Effector CD8-positive, alpha-beta T cell (primary cell): ENCODE measurements at regions not wholly inside any gene's neighbourhood (a gene's known extent, or its start where the extent isn't known, plus 50 kb on each side); places are given as distances from the start of the nearest gene placed in this dataset.
"Not testable (repeated sequence)": the region's sequence is repeated elsewhere in the genome, so short reads cannot be mapped to it uniquely, and the experiment has no call there.

Source experiments
- DNase-seq: peaks from one replicate; lab custom pipeline; 2025; lab: John Stamatoyannopoulos, UW

DNA sequence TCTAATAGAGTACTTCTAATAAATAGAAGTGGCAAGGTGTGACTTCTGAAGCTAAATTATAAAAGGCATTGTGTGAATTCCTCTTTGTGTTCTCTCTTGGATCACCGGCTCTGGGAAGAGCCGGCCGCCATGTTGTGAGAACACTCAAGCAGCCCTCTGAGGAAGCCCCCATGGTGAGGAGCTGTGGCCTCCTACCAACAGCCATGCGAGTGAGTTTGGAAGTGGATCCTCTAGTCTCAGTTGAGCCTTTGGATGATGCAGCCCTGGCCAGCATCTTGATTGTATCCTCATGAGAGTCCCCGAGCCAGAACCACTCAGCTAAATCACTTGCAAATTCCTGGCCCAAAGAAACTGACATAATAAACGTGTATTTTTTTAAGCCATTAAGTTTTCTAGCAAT, 94.5 kb upstream of the CARD11 start:
- no peak for DNase-seq

DNA sequence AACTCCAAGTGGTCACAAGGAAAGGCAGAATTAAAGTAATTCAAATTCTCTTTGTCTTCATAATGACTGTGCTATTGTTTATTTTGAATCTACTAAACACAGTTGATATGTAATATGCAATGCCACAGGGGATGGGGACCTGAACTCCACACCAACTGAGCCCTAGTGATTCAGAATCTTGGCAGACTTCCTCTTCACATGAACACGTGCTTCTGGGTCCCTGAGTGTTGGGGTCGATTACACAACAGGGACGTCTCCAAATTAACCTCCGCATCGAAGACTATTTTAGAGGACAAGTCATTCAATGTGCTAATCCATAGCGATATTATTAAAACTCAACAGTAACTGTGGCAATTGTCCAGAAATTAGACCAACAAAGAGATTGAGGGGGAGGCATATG, 95.3 kb upstream of the CARD11 start:
- no peak for DNase-seq

DNA sequence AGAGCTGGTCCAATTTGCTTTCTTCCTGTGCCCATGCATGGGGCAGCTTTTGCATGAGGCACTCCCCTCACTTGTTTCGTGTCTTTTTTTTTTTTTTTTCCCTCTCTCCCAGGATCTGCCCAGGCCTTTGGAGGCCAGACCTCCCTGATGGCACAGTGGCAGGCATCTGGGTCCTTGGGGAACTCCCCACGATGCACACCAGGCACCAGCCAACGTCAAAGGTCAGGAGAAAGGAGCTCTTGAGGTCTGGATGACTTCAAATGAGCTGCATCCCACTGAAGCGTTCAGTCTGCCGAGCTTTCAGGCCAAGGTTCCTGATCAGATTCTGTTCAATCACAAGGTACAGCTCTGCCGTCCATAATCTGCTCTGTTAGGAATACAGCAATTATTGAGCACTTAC, 97.2 kb upstream of the CARD11 start:
- DNase-seq = no peak

DNA sequence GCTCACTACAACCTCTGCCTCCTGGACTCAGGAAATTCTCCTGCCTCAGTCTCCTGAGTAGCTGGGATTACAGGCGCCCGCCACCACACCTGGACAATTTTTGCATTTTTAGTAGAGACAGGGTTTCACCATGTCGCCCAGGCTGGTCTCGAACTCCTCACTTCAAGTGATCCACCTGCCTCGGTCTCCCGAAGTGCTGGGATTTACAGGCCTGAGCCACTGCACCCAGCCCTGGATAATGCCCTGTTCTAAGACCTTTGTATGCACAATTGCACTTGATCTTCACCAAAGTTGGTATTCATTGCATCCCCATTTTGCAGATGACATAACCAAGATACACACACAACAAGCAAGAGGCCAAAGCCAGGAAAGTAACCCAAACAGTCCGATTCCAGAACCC, 97.7 kb upstream of the CARD11 start:
- DNase-seq = no peak

DNA sequence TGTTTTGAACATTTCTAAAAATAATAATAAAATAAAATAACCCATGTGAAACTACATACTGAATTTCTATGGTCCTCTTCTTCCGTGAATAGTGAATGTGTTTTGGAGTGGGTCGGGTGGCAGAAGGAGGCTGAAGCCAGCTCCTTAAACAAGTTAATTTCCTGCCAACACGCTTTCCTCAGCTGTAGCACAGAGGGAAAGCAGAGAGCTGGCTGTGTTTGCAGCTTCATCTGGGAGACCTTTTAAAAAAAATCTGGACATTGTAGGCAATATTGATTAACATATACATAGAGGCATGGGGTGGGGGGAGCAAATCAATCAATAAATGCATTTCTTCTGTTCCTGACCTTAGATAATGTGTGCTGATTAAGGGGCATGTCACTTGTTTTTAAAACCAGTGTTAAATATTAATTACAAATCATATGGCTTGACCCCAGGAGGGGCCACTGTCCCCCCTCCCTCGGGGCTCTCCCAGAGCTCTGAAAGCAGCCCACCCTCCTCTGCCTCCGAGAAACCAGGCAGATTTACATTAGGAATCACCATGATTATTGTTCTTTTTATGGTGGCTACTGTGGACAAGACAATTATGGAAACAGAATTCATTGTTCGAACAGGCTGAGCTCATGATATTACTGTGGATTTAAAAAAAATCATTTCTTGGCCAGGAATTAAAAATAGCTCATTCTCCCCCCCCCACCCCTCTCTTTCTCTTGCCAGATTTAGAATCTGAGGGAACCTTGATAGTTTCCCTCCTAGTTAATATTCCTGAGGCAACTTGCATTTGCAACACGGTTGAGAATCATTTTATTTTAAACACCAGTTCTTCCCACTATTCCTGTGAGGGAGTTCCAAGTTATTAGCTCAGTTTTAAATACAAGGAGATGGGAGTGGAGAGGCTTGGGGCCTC, 100.5 kb upstream of the CARD11 start:
- DNase-seq = no peak

DNA sequence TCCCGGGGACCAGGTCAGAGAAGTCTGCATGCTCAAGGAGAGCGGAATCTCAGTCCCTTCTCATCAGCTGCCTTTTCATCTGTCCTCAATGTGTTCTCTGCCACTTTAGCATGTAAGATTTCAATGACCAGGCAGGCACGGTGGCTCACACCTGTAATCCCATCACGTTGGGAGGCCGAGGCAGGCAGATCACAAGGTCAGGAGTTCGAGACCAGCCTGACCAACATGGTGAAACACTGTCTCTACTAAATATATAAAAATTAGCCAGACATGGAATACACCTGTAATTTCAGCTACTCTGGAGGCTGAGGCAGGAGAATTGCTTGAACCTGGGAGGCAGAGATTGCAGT, 101.1 kb upstream of the CARD11 start:
- DNase-seq = not testable (repeated sequence)

DNA sequence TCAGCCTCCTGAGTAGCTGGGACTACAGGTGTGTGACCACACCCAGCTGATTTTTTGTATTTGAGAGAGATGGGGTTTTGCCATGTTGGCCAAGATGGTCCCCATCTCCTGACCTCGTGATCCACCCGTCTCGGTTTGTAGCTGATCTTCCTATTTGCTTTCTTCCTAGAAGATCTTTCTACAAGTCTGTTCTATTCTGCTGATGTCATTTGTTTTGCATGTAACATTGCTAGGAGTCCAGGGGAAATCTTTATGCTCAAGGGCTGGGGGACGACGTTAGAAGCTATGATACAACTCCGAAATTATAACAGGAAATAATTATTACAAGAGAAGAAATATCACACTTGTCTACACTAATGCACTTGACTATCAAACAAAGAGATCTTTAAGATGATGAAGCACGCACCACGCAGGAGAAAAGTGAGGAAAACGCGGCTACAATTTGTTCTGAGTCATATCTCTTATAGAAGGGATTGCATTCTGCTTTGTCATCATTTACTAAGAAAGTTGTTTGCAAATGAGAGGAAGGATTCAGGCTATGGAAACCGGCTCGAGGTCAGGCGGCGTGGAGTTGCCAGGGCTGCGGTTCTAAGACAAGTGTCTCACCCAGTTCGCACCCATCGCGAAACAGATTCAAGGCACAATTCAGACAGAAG, 103.0 kb upstream of the CARD11 start:
- DNase-seq = no peak

DNA sequence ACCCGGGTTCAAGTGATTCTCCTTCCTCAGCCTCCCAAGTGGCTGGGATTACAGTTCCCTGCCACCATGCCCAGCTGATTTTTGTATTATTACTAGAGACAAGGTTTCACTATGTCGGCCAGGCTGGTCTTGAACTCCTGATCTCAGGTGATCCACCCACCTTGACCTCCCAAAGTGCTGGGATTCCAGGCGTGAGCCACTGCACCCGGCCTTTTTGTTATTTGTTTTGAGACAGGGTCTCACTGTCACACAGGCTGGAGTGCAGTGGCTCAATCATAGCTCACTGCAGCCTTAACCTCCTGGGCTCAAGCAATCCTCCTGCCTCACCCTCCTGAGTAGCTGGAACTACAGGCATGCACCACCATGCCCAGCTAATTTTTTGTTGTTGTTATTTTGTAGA, 104.8 kb upstream of the CARD11 start:
- DNase-seq = not testable (repeated sequence)

DNA sequence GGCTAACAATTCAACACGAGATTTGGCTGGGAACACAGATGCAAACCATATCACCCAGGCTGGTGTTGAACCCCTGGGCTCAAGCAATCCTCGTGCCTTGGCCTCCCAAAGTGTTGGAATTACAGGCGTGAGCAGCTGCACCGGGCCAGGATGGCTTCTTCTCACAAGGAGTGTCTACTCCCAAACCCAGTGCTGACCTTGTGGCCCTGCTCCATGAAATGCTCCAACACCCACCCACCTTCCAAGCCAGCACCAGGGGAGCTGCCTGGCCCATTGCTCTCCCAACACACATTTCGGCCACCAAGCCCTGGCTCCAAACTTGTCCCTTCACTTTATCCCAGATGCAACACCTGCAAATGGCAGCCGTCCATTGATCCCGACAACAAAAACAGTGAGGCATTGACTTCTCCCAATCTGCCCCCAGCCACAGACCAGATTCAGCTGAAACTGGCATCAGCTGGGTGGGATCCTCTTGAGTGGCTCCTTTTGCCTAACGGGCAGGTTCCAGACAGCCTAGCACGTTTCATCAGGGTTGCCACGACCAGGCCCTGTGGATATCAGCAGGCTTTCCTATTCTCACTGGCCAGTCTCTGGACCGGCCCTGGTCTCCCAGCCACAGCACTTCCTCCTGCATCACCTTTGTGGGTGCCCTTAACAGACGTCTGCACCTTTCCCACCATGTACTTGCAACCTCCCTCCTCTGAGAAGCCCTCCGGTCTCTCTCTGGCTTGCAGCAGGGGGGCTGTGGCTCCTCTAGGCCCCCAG, 105.7 kb upstream of the CARD11 start:
- DNase-seq = no peak

DNA sequence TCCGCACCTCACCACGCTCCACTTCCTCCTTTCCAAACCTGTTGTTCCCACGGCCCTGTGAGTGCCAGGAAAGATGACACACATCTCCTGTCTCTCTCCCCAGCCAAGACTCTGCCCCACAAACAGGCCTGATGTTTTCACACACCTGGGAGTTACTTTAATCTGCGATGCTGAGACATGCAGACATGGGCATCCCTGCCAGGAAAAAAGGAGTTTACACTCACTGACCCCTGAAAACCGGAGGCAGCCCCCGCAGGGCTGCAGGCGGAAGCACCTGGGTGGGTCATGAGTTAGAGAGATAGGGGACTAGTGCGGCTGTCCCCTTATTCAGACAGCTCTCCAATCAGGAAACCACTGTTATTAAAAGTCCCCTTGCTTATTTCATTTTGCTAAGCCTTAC, 106.4 kb upstream of the CARD11 start:
- DNase-seq = no peak

DNA sequence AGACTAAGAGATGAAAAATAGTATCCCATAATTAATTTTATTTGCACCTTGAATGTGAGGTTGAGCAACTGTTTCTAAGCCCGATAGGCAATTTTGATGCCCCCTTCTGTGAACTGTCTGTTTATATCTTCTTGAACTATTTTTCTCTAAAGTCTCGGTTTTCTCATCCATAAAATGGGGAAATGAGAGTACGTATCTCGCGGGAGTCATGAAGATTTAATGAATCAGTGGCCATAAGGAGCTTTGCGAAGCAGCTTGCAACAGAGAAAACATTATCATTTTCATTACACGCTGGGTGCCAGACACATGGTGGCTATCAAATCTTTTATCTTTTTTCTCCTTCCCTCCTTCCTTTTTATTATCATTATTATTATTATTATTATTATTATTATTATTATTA, 108.1 kb upstream of the CARD11 start:
- DNase-seq = no peak

DNA sequence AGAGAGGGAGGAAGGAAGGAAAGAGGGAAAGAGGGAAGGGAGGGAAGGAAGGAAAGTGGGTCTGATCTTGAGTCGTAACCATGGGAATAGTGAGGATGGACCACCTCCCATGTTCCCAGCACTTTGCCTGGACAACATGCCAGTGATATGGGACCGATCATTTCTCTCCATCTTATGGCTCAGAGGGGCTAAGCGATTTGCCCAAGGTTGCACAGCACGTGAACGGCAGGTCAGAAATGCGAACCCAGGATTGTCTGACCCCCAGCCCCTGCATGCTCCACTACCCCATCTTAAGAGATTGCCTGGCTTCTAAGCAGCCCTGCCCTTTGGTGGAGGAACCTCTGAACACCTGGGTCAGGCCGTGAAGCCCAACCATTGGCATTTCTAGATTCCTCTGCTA, 109.0 kb upstream of the CARD11 start:
- no peak for DNase-seq

DNA sequence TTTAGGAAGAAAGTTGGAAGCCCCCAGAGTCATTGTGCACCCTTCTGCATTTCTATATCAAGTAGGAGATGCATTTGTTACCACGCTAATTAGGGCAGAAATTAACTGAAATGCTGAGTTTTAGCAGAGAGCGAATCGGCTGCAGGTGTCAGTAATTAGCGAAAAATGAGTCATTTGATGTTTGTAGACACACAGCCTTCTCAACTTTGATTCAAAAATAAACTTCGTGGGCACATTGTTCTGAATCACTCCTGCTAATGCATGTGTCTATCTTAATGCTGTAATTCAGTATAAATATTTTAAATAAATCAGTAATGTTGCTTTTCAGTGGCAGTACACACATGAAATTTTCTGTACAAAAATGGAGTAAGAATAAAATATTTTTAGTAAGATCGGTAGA, 109.5 kb upstream of the CARD11 start:
- DNase-seq = no peak

DNA sequence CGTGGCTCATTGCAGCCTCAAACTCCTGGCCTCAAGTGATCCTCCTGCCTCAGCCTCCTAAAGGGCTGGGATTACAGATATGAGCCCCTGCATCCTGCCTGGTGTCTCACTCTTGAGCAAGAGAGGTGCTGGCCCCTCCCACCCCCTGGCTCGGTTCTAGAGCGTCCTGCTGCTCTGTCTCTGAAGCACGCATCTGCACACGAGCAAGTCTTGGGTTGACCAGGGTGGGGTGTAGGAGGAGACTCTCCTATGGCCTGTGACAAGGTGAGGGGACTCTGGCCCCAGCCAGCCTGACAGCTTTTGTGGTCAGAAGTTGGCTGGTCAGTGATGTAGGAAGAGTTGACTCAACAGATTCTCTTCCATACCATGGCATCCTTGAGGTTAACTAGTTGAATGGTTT, 110.7 kb upstream of the CARD11 start:
- no peak for DNase-seq

DNA sequence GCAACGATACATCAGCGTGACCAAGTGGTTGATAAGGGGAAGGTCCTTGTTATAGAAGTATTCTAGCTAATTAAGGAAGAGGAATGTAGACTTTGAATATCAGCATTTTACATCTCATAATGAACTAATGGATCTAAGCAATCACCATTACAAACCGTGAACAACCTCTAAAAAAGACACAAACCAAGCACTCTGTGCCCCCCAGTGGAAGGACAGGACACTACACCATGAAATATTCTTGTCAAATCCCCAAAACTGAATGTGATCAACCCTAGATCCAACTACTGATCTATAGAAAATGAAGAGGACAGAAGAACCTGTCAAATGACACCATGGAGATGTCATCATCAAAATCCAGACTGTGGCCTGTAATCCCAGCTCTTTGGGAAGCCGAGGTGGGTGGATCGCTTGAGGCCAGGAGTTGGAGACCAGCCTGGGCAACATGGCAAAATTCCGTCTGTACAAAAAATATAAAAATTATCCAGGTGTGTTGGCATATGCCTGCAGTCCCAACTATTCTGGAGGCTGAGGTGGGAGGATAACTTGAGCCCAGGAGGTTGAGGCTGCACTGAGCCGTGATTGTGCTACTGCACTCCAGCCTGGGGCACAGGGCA, 111.3 kb upstream of the CARD11 start:
- peak; percentile 42 for DNase-seq

DNA sequence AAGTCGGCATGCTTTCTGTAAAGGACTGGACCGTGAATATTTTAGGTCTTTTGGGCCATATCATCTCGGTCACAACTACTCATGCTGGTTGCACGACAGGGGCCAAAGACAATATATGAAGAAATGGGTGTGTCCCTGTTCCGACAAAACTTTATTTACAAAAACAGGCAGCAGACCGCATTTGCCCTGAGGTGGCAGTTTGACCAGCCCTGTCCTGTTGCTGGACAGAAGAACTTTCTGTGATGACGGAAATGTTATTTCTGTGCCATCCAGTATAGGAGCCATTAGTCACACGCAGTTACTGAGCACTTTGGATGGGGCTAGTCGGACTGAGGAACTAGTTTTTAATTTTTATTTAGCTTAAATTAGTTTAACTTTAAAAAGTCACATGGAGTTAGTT, 112.8 kb upstream of the CARD11 start:
- no peak for DNase-seq

DNA sequence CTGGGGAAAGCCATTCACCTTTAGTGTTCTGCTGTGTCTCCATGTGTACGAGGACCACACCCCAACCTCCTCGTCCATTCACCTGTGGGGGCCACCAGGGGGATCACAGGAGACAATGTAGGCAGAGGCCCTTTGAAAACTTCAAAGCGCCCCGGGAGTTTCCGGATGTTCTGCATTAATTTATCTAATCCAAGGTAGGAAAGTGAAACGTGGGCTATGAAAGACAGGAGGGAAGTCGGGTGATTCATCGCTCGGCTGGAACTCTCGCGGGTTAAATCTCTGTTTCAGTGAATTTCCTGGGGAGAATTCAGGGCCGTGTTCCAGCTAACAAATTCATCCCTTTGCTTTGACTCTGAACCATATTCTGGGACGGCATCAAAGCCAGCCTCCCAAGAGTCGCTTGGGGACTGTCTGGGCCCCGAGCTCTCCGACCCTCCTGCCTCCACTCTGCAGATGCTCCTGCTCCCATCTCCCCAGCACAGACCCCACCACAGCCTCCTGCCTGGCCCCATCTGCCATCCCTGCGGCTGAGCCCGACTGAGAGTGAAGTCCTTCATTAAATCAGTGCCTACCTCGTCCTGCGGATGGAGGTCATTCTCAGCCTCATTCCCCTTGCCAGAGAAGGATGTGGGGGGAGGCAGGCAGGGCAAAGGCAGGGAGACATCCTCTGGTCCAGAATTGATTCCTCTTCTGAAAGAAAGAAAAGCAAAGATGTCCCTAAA, 114.1 kb upstream of the CARD11 start:
- DNase-seq = no peak

DNA sequence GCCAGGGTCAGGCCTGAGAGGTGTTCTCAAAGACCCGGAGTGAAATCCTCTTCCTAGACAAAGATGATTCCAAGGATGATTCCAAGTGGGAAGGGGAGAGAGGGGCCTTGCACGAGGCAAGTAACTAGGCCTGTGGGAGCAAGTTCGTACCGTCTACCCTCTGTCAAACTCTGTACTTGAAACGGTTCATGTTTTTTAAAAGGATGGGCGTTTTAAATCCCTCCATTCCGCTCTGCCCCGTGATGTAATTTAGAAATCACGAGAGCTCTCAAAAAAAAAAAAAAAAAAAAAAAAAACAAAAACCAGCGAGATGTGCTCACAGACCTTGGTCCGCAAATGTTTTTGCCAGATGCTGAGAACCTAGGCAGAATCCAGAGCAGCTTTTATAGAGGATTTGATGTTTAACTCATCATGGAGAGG, 114.7 kb upstream of the CARD11 start:
- no peak for DNase-seq

DNA sequence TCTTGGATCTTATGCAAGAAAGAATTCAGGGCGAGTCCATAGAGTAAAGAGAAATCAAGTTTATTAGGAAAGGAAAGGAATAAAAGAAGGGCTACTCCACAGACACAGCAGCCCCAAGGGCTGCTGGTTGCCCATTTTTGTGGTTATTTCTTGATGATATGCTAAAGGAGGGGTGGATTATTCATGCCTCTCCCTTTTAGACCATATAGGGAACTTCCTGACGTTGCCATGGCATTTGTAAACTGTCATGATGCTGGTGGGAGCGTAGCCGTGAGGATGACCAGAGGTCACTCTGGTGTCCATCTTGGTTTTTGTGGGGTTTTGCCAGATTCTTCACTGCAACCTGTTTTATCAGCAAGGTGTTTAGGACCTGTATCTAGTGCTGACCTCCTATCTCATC, 115.4 kb upstream of the CARD11 start:
- DNase-seq = no peak

DNA sequence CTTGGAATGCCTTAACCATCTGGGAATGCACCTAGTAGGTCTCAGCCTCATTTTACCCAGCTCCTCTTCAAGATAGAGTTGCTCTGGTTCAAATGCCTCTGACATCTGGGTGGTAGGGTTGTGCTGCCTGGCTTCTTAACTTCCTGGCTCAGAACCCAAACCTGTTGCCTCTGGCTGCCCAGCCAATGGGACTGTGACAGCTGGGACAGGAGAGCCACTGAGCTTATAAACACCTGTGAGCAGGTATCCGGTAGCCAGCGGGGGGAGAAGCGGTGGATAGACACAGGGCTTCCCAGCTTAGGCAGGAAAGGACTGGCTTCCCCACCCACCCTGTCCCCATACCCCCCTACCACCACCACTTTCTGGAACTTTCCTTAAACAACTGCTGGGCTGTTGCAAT, 115.8 kb upstream of the CARD11 start:
- no peak for DNase-seq

DNA sequence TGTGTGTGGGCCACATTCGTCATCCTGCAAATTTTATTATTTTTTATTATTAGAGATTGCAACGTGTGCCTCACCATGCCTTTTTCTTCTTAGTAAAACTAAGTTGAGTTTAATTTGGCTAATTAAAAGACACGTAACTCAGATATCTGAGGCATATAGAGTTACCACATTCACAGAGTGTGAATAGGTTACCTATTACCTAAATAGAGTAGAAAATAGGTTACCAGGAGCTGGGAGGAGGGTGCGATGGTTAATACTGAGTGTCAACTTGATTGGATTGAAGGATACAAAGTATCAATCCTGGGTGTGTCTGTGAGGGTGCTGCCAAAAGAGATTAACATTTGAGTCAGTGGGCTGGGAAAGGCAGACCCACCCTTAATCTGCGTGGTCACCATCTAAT, 116.3 kb upstream of the CARD11 start:
- DNase-seq = not testable (repeated sequence)

DNA sequence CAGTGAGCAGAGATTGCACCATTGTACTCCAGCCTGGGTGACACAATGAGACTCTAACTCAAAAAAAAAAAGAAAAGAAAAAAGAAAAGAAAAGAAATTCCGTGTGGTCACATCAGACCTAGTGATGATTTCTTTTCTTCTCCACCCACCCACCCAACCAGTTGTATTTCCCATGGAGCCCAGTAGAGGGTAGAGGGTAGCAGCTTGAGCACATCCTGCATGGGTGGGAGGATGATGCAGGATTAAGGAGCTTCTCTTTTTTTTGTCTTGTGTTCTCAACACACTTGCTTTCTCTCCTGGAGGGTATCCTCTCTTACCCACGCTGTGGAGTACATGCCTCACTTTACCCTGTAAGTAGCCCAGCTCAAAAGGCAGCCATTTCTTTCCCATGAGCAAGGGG, 118.6 kb upstream of the CARD11 start:
- DNase-seq = no peak
